Neural cell (in vitro differentiated cells): ENCODE measurements at regions not wholly inside any gene's neighbourhood (a gene's known extent, or its start where the extent isn't known, plus 50 kb on each side); places are given as distances from the start of the nearest gene placed in this dataset.

Experiments
- H2AFZ ChIP-seq: fragments of 200-600, 300-800 bp; sonication (generic), shearing (Covaris generic); 2 replicates; pipeline ENCODE4 v1.6.0; 2014; ENCODE audit warnings: low read depth, mild to moderate bottlenecking, antibody characterized with exemption, low read length, moderate library complexity
- H3F3A ChIP-seq: fragments of 200-600 bp; shearing (Covaris generic); 2 replicates; pipeline ENCODE4 v1.6.1; 2016; ENCODE audit warnings: mild to moderate bottlenecking, moderate library complexity, mixed read lengths, antibody characterized with exemption, low read length; ENCODE audit not compliant: insufficient read depth, poor library complexity, severe bottlenecking
- H3K27ac ChIP-seq: fragments of 200-600, 300-800 bp; sonication (generic), shearing (Covaris generic); 2 replicates; pipeline ENCODE4 v1.5.1; 2014; ENCODE audit warnings: mild to moderate bottlenecking, low read length, moderate library complexity
- H3K27me3 ChIP-seq: fragments of 300-800, 200-600 bp; sonication (generic), shearing (Covaris generic); 2 replicates; pipeline ENCODE4 v1.6.0; 2014; ENCODE audit warnings: mild to moderate bottlenecking, low read depth, low read length, moderate library complexity; ENCODE audit not compliant: insufficient read depth
- H3K36me3 ChIP-seq: fragments of 300-800, 200-600 bp; sonication (generic), shearing (Covaris generic); 2 replicates; pipeline ENCODE4 v1.5.1; 2014; ENCODE audit warnings: mild to moderate bottlenecking, antibody characterized with exemption, low read length, moderate library complexity; ENCODE audit not compliant: insufficient read depth
- H3K4me2 ChIP-seq: fragments of 300-800, 200-600 bp; sonication (generic), shearing (Covaris generic); 2 replicates; pipeline ENCODE4 v1.6.0; 2014; ENCODE audit warnings: mild to moderate bottlenecking, low read length
- H3K4me3 ChIP-seq: fragments of 300-800, 200-600 bp; sonication (generic), shearing (Covaris generic); 2 replicates; pipeline ENCODE4 v1.5.1; 2014; ENCODE audit warnings: mild to moderate bottlenecking, low read length, moderate library complexity
- H3K79me2 ChIP-seq: fragments of 200-600 bp; shearing (Covaris generic); replicated peaks from 2 replicates; pipeline ENCODE4 v1.6.0; 2014; ENCODE audit warnings: mild to moderate bottlenecking, low read length, moderate library complexity; ENCODE audit not compliant: insufficient read depth
- H3K9ac ChIP-seq: fragments of 300-800, 200-600 bp; sonication (generic), shearing (Covaris generic); 2 replicates; pipeline ENCODE4 v1.6.1; 2016; ENCODE audit warnings: mild to moderate bottlenecking, low read length, mixed read lengths
- H3K9me2 ChIP-seq: fragments of 200-600 bp; shearing (Covaris generic); 2 replicates; pipeline ENCODE4 v1.6.1; 2016; ENCODE audit warnings: mild to moderate bottlenecking, low read length, mixed read lengths; ENCODE audit not compliant: insufficient read depth
- H3K9me3 ChIP-seq: fragments of 200-600, 300-800 bp; sonication (generic), shearing (Covaris generic); 2 replicates; pipeline ENCODE4 v1.6.1; 2016; ENCODE audit warnings: mild to moderate bottlenecking, mixed run types, low read length, moderate library complexity, mixed read lengths
- H4K20me1 ChIP-seq: fragments of 200-600 bp; shearing (Covaris generic); 2 replicates; pipeline ENCODE4 v1.6.1; 2016; ENCODE audit warnings: mild to moderate bottlenecking, mixed run types; ENCODE audit not compliant: insufficient read depth
- EP300 ChIP-seq: fragments of 450-650 bp; conservative IDR thresholded peaks from 2 replicates; pipeline ENCODE4 v1.6.1; 2014; ENCODE audit warnings: antibody characterized with exemption, mild to moderate bottlenecking, moderate library complexity; ENCODE audit not compliant: poor library complexity, severe bottlenecking
- EZH2 ChIP-seq: fragments of 200-600, 300-800 bp; shearing (Covaris generic), sonication (generic); IDR thresholded peaks from 2 replicates; pipeline ENCODE4 v1.6.1; 2014; ENCODE audit warnings: antibody characterized with exemption, low read length, borderline replicate concordance, mild to moderate bottlenecking; ENCODE audit not compliant: insufficient read depth, poor library complexity, severe bottlenecking
- MXI1 ChIP-seq: fragments of 450-650 bp; conservative IDR thresholded peaks from 2 replicates; pipeline ENCODE4 v1.6.1; 2014; ENCODE audit warnings: antibody characterized with exemption, mild to moderate bottlenecking; ENCODE audit not compliant: poor library complexity, severe bottlenecking
- POLR2AphosphoS5 ChIP-seq: IDR thresholded peaks from 2 replicates; pipeline ENCODE4 v1.6.1; 2012
- RAD21 ChIP-seq: fragments of 450-650 bp; conservative IDR thresholded peaks from 2 replicates; pipeline ENCODE4 v1.6.1; 2014; ENCODE audit warnings: antibody characterized with exemption, mild to moderate bottlenecking, moderate library complexity
- REST ChIP-seq: IDR thresholded peaks from 2 replicates; pipeline ENCODE4 v1.6.1; 2012; ENCODE audit warnings: borderline replicate concordance
- SMC3 ChIP-seq: fragments of 450-650 bp; conservative IDR thresholded peaks from 2 replicates; pipeline ENCODE4 v1.6.1; 2014; ENCODE audit warnings: antibody characterized with exemption, mild to moderate bottlenecking, moderate library complexity; ENCODE audit not compliant: poor library complexity
- TAF1 ChIP-seq: IDR thresholded peaks from 2 replicates; pipeline ENCODE4 v1.6.1; 2012; ENCODE audit warnings: low read depth
- TF ChIP-seq, protein P1 (sequence below): fragments of 450-650 bp; IDR thresholded peaks from 2 replicates; pipeline ENCODE4 v1.5.1; 2014; ENCODE audit warnings: antibody characterized with exemption, mild to moderate bottlenecking, moderate library complexity; ENCODE audit not compliant: poor library complexity, severe bottlenecking

GRCh38 chr12:68458866-68459265, 126.7 kb upstream of the MDM1 start:
- Histone ChIP-seq H3K9ac (no peak overlapping the region), H3K27ac (no peak overlapping the region), H3K9me3 (no peaks in the 10 kb centered on the region), H4K20me1 (no peaks in the 10 kb centered on the region), H3K4me2 (no peak overlapping the region), H3K9me2 (no peaks in the 10 kb centered on the region), H3F3A (no peaks in the 10 kb centered on the region), H3K4me3 (no peak overlapping the region), H3K36me3 (no peaks in the 10 kb centered on the region), H2AFZ (no peak overlapping the region), H3K27me3 (no peaks in the 10 kb centered on the region), H3K79me2 (no peaks in the 10 kb centered on the region)
- TF ChIP-seq EP300 (no peak), SMC3 (no peak), TAF1 (no peak), EZH2 (no peak), REST (no peak), POLR2AphosphoS5 (no peak), RAD21 (no peak), MXI1 (no peak)
- TF ChIP-seq, protein P1, sequence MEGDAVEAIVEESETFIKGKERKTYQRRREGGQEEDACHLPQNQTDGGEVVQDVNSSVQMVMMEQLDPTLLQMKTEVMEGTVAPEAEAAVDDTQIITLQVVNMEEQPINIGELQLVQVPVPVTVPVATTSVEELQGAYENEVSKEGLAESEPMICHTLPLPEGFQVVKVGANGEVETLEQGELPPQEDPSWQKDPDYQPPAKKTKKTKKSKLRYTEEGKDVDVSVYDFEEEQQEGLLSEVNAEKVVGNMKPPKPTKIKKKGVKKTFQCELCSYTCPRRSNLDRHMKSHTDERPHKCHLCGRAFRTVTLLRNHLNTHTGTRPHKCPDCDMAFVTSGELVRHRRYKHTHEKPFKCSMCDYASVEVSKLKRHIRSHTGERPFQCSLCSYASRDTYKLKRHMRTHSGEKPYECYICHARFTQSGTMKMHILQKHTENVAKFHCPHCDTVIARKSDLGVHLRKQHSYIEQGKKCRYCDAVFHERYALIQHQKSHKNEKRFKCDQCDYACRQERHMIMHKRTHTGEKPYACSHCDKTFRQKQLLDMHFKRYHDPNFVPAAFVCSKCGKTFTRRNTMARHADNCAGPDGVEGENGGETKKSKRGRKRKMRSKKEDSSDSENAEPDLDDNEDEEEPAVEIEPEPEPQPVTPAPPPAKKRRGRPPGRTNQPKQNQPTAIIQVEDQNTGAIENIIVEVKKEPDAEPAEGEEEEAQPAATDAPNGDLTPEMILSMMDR: no peak

- Histone ChIP-seq H3K79me2 (no peaks in the 10 kb centered on the region), H3K9ac (no peak overlapping the region), H3K9me2 (no peaks in the 10 kb centered on the region), H3K27ac (no peak overlapping the region), H3K9me3 (no peaks in the 10 kb centered on the region), H3K4me2 (no peak overlapping the region), H2AFZ (no peak overlapping the region), H3K4me3 (no peak overlapping the region), H3K36me3 (no peaks in the 10 kb centered on the region), H3K27me3 (no peaks in the 10 kb centered on the region), H4K20me1 (no peaks in the 10 kb centered on the region), H3F3A (no peaks in the 10 kb centered on the region)
- TF ChIP-seq MXI1: no peak
- no peak for TF ChIP-seq POLR2AphosphoS5
- TF ChIP-seq RAD21: no peak
- no peak for TF ChIP-seq EZH2
- TF ChIP-seq TAF1: no peak
- TF ChIP-seq REST: no peak
- TF ChIP-seq SMC3: no peak
- TF ChIP-seq EP300: no peak
- TF ChIP-seq, protein P1: no peak
Observed at GRCh38 chr12:68460236-68460635, 128.1 kb upstream of the MDM1 start.
